PC-3 (cell line): ENCODE measurements at regions not wholly inside any gene's neighbourhood (a gene's known extent, or its start where the extent isn't known, plus 50 kb on each side); places are given as distances from the start of the nearest gene placed in this dataset.

ENCODE experiments used
- ATAC-seq: fragments of 200-7000 bp; cut with Tn5 transposase; 2 replicates; pipeline ENCODE4 v1.9.1; 2020; ENCODE audit warnings: mild to moderate bottlenecking, moderate library complexity
- BruUV-seq: library from RNA; stranded (reverse); fragments of 400-500 nt; replicated peaks from 2 replicates; lab custom pipeline; 2021; lab: Mats Ljungman, UMichigan
- CTCF ChIA-PET: fragments of 300-600 bp; sonication (Branson Sonifier 250); formaldehyde crosslinking; loops from one replicate; lab custom pipeline; 2022; ENCODE audit warnings: antibody characterized with exemption; lab: Charles Lee
- POLR2A ChIA-PET: fragments of 300-600 bp; sonication (Branson Sonifier 250); formaldehyde crosslinking; loops from one replicate; lab custom pipeline; 2022; ENCODE audit warnings: antibody characterized with exemption; ENCODE audit not compliant: unreplicated experiment; lab: Charles Lee
- DNase-seq: peaks from one replicate; pipeline ENCODE4 v3.0.0-alpha.2; 2015
- H2AFZ ChIP-seq: fragments of 300-600 bp; sonication (generic); 2 replicates; pipeline ENCODE4 v1.6.0; 2016; ENCODE audit warnings: antibody characterized with exemption, low read length
- H3F3A ChIP-seq: fragments of 300-600 bp; sonication (generic); one replicate; pipeline ENCODE4 v1.6.0; 2017; ENCODE audit warnings: antibody characterized with exemption, low read length, control low read depth, mild to moderate bottlenecking; ENCODE audit not compliant: unreplicated experiment
- H3K27ac ChIP-seq: fragments of 300-600 bp; sonication (generic); 2 replicates; pipeline ENCODE4 v1.5.1; 2016; ENCODE audit warnings: mild to moderate bottlenecking, low read length
- H3K27me3 ChIP-seq: fragments of 300-600 bp; sonication (generic); 2 replicates; pipeline ENCODE4 v1.6.1; 2016; ENCODE audit warnings: low read length, mixed read lengths
- H3K36me3 ChIP-seq: fragments of 300-600 bp; sonication (generic); 2 replicates; pipeline ENCODE4 v1.6.1; 2016; ENCODE audit warnings: low read depth, mixed run types, low read length, mixed read lengths
- H3K4me1 ChIP-seq: fragments of 300-600 bp; sonication (generic); 2 replicates; pipeline ENCODE4 v1.5.1; 2016; ENCODE audit warnings: low read length; ENCODE audit not compliant: insufficient read depth
- H3K4me2 ChIP-seq: fragments of 300-600 bp; sonication (generic); 2 replicates; pipeline ENCODE4 v1.6.0; 2016; ENCODE audit warnings: low read length
- H3K4me3 ChIP-seq: fragments of 300-600 bp; sonication (generic); 2 replicates; pipeline ENCODE4 v1.5.1; 2016; ENCODE audit warnings: mild to moderate bottlenecking, low read length, mixed read lengths
- H3K79me2 ChIP-seq: fragments of 300-600 bp; sonication (generic); 2 replicates; pipeline ENCODE4 v1.6.1; 2017; ENCODE audit warnings: low read length, mixed read lengths
- H3K9ac ChIP-seq: fragments of 300-600 bp; sonication (generic); 2 replicates; pipeline ENCODE4 v1.6.0; 2016; ENCODE audit warnings: mild to moderate bottlenecking, low read length
- H3K9me2 ChIP-seq: fragments of 300-600 bp; sonication (generic); replicated peaks from 2 replicates; pipeline ENCODE4 v1.6.1; 2016; ENCODE audit warnings: mixed run types, low read length, mixed read lengths
- H3K9me3 ChIP-seq: fragments of 300-600 bp; sonication (generic); 2 replicates; pipeline ENCODE4 v1.6.1; 2016; ENCODE audit warnings: low read length, mixed read lengths
- H4K20me1 ChIP-seq: fragments of 300-600 bp; sonication (generic); 2 replicates; pipeline ENCODE4 v1.6.1; 2016; ENCODE audit warnings: low read length, mixed read lengths
- EZH2 ChIP-seq: fragments of 300-600 bp; sonication (generic); IDR thresholded peaks from one replicate; pipeline ENCODE4 v1.6.1; 2017; ENCODE audit warnings: antibody characterized with exemption, mild to moderate bottlenecking, low read length; ENCODE audit not compliant: unreplicated experiment
- EZH2phosphoT487 ChIP-seq: fragments of 300-600 bp; sonication (generic); IDR thresholded peaks from 2 replicates; pipeline ENCODE4 v1.6.1; 2018; ENCODE audit warnings: mild to moderate bottlenecking, antibody characterized with exemption, low read length, borderline replicate concordance
- intact Hi-C: fragments of 100-400 bp; cut with micrococcal nuclease; formaldehyde crosslinking; loops from 2 replicates; pipeline ENCODE4 v1.9.0; 2023
- TF ChIP-seq, protein P1 (sequence below): fragments of 300-600 bp; sonication (generic); conservative IDR thresholded peaks from 2 replicates; pipeline ENCODE4 v1.5.1; 2017; ENCODE audit warnings: antibody characterized with exemption, low read depth, mild to moderate bottlenecking, low read length

- Histone ChIP-seq H3K9ac (no peak overlapping the region), H2AFZ (no peak overlapping the region), H3K9me3 (no peaks in the 10 kb centered on the region), H3K4me2 (no peak overlapping the region), H3K36me3 (no peaks in the 10 kb centered on the region), H3K79me2 (no peaks in the 10 kb centered on the region), H3K27me3 (no peaks in the 10 kb centered on the region), H3K9me2 (no peaks in the 10 kb centered on the region), H3F3A (no peaks in the 10 kb centered on the region), H3K27ac (no peak overlapping the region), H3K4me3 (no peak overlapping the region), H3K4me1 (no peaks in the 10 kb centered on the region), H4K20me1 (no peaks in the 10 kb centered on the region)
- ATAC-seq: no peak
- POLR2A ChIA-PET: no interaction called here
- TF ChIP-seq EZH2: no peak
- TF ChIP-seq EZH2phosphoT487: no peak
- TF ChIP-seq, protein P1, sequence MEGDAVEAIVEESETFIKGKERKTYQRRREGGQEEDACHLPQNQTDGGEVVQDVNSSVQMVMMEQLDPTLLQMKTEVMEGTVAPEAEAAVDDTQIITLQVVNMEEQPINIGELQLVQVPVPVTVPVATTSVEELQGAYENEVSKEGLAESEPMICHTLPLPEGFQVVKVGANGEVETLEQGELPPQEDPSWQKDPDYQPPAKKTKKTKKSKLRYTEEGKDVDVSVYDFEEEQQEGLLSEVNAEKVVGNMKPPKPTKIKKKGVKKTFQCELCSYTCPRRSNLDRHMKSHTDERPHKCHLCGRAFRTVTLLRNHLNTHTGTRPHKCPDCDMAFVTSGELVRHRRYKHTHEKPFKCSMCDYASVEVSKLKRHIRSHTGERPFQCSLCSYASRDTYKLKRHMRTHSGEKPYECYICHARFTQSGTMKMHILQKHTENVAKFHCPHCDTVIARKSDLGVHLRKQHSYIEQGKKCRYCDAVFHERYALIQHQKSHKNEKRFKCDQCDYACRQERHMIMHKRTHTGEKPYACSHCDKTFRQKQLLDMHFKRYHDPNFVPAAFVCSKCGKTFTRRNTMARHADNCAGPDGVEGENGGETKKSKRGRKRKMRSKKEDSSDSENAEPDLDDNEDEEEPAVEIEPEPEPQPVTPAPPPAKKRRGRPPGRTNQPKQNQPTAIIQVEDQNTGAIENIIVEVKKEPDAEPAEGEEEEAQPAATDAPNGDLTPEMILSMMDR: no peak
- intact Hi-C loops: no loop called here
- CTCF ChIA-PET: no interaction called here
- DNase-seq: no peak
- no TSS peak for BruUV-seq
Measured at GRCh38 chr6:119891206-119891605, 541.6 kb upstream of the MAN1A1 start.

DNA sequence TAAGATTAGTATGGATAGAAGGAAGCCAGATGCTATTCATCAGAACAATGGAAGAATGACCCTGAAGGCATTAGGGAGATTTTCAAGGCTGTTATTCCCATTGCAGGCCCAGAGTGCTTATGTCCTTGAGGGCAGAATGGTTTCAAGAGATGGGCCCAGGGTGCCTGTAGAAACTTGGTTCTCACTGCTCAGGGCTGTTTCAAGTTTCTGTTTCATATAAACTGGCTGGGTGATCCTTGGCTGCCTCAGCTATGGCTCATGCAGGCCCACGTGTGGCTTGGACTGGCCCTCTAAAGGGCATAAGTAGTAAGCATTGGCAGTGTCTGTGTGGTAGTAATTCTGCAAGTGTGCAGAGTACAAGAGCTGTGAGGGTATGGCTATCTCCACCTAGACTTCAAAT lies 540.9 kb upstream of the MAN1A1 start:
- H3K9me2 ChIP-seq: no peaks in the 10 kb centered on the region

GRCh38 chr6:119887666-119888065 lies 538.1 kb upstream of the MAN1A1 start:
- CTCF ChIA-PET: no interaction called here
- no peaks in the 10 kb centered on the region for H3K79me2 ChIP-seq
- no TSS peak for BruUV-seq

More for the DNA sequence above, 540.9 kb upstream of the MAN1A1 start:
- Histone ChIP-seq H3K27ac (no peak overlapping the region), H3K9ac (no peak overlapping the region), H3K27me3 (no peaks in the 10 kb centered on the region), H3F3A (no peaks in the 10 kb centered on the region), H3K4me2 (no peak overlapping the region), H3K4me3 (no peak overlapping the region), H3K4me1 (no peaks in the 10 kb centered on the region), H3K36me3 (no peaks in the 10 kb centered on the region), H3K9me3 (no peaks in the 10 kb centered on the region), H4K20me1 (no peaks in the 10 kb centered on the region), H2AFZ (no peak overlapping the region), H3K79me2 (no peaks in the 10 kb centered on the region)
- CTCF ChIA-PET: no interaction called here
- intact Hi-C loops: no loop called here
- BruUV-seq: no TSS peak
- POLR2A ChIA-PET: no interaction called here
- TF ChIP-seq EZH2phosphoT487: no peak
- TF ChIP-seq, protein P1: no peak
- TF ChIP-seq EZH2: no peak
- DNase-seq (no peak), ATAC-seq (no peak)

More at GRCh38 chr6:119887666-119888065, 538.1 kb upstream of the MAN1A1 start:
- no peak overlapping the region for H3K27ac ChIP-seq
- H3K27me3 ChIP-seq: no peaks in the 10 kb centered on the region
- H3K9me3 ChIP-seq: no peaks in the 10 kb centered on the region
- no peaks in the 10 kb centered on the region for H4K20me1 ChIP-seq
- H3K4me3 ChIP-seq: no peak overlapping the region
- H2AFZ ChIP-seq: no peak overlapping the region
- ATAC-seq (no peak), DNase-seq (no peak)
- H3K36me3 ChIP-seq: no peaks in the 10 kb centered on the region
- POLR2A ChIA-PET: no interaction called here
- no peaks in the 10 kb centered on the region for H3F3A ChIP-seq
- H3K4me2 ChIP-seq: no peak overlapping the region
- H3K9me2 ChIP-seq: no peaks in the 10 kb centered on the region
- H3K9ac ChIP-seq: no peak overlapping the region
- intact Hi-C loops: no loop called here
- TF ChIP-seq, protein P1: no peak
- no peak for TF ChIP-seq EZH2
- TF ChIP-seq EZH2phosphoT487: no peak
- no peaks in the 10 kb centered on the region for H3K4me1 ChIP-seq
